Astrocyte of the cerebellum (primary cell): ENCODE measurements at regions not wholly inside any gene's neighbourhood (a gene's known extent, or its start where the extent isn't known, plus 50 kb on each side); places are given as distances from the start of the nearest gene placed in this dataset.

ENCODE experiments used
- DNase-seq: peaks from one replicate; pipeline ENCODE4 v3.0.0-alpha.2; 2011; ENCODE audit warnings: low read depth
- H3K4me3 ChIP-seq: 2 replicates; pipeline ENCODE4 v1.5.1; 2011; ENCODE audit warnings: mild to moderate bottlenecking, low read depth, low read length, moderate library complexity
- in situ Hi-C: cut with HindIII; loops from 2 replicates; pipeline ENCODE4 v1.10.0; 2017; ENCODE audit warnings: low sequenced_read_pairs
- TF ChIP-seq, protein P1 (sequence below): IDR thresholded peaks from 2 replicates; pipeline ENCODE4 v1.5.1; 2012; ENCODE audit warnings: low read length, low read depth, moderate library complexity, mild to moderate bottlenecking; ENCODE audit errors: missing control alignments

- no peak for DNase-seq
- TF ChIP-seq, protein P1, sequence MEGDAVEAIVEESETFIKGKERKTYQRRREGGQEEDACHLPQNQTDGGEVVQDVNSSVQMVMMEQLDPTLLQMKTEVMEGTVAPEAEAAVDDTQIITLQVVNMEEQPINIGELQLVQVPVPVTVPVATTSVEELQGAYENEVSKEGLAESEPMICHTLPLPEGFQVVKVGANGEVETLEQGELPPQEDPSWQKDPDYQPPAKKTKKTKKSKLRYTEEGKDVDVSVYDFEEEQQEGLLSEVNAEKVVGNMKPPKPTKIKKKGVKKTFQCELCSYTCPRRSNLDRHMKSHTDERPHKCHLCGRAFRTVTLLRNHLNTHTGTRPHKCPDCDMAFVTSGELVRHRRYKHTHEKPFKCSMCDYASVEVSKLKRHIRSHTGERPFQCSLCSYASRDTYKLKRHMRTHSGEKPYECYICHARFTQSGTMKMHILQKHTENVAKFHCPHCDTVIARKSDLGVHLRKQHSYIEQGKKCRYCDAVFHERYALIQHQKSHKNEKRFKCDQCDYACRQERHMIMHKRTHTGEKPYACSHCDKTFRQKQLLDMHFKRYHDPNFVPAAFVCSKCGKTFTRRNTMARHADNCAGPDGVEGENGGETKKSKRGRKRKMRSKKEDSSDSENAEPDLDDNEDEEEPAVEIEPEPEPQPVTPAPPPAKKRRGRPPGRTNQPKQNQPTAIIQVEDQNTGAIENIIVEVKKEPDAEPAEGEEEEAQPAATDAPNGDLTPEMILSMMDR: no peak
- no peak overlapping the region for H3K4me3 ChIP-seq
- in situ Hi-C loops: no loop called here
These were observed 254.9 kb upstream of the NPY start for GRCh38 chr7:24029068-24029467.

DNA sequence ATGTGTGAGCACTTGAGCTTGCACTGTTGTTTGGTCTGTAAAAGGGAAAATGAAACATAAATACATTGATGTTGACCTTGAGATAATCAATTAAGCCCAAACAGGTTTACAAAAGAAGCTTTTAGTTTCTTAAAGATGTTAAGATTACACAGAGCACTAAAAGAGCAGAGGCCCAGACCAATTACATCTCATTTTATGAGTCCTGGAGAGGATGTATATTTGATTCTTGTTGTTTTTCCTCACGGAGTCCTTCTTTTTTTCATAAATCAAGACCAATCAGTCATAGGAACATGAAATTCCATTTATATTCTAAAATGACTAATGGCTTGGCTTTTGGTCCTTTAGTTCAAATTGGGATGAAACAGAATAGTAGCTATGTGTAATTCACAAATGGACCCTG is 249.7 kb upstream of the NPY start:
- in situ Hi-C loops: no loop called here
- no peak overlapping the region for H3K4me3 ChIP-seq
- TF ChIP-seq, protein P1: no peak
- no peak for DNase-seq

DNA sequence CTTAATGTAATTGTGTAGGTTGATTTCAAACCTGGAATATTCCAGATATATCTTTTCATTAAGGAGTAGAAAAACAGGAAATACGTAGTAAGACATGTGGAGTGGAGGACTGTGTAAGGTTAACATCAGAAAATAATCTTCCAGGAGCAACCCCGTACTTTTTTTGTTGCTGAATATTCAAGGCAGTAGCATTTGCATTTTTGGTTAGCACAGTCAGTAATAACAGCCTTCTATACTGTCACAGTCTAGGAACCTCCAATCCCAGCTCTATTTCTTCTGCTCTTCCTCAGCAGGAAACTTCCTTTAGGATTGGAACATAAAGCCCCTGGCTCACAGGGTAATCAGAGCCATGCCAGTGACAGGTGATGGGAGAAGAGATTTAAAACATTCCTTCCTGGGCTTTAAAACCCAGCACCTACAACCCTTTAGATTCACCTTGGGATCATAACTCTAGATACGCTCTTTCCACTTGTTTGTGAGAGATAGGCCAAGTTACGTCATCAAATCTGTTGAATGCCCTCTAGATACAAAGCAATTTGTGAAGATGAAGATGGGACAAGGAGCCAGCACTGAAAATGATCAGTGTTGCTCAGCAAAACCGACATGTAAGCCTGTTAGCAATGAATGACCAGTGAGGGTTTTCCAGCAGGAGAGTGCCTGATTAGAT is 248.5 kb upstream of the NPY start:
- TF ChIP-seq, protein P1: no peak
- in situ Hi-C loops: no loop called here
- DNase-seq: no peak
- no peak overlapping the region for H3K4me3 ChIP-seq

DNA sequence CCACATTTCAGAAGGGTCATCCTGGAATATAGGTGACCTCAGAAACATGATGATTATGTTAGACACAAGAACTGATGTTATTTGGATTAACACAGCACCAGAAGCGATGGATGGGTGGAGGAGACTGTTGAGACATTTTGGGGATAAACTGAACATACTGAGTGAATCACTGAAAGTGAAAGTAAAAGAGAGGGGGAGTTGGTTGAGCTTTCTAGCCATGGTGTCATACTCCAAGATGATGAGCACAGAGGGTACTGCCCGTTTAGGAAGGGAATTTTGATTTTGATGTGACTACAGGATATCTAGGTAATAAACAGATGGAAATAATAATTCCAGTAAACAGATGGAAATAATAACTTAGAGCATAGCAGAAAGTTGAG is 248.0 kb upstream of the NPY start:
- in situ Hi-C loops: no loop called here
- TF ChIP-seq, protein P1: no peak
- no peak for DNase-seq
- no peak overlapping the region for H3K4me3 ChIP-seq

DNA sequence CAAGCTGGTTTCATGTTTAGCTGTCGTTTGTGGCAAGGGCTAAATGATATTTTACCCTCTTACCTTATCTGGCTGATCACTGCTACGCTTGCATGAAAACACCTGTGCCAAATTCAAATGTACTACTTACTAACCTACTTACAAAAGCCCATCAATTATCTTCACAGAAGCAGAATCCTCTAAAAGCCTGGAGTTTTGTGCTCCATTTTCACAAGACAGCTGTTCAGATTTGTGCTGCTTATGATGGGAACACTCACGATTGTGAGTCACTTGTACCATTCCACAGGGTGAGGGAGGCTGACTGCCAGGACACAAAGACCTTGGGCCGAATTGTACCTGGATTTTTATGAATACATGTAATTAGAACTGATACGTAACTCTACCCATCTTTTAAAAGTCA is 245.0 kb upstream of the NPY start:
- H3K4me3 ChIP-seq: no peak overlapping the region
- TF ChIP-seq, protein P1: no peak
- in situ Hi-C loops: no loop called here
- no peak for DNase-seq

DNA sequence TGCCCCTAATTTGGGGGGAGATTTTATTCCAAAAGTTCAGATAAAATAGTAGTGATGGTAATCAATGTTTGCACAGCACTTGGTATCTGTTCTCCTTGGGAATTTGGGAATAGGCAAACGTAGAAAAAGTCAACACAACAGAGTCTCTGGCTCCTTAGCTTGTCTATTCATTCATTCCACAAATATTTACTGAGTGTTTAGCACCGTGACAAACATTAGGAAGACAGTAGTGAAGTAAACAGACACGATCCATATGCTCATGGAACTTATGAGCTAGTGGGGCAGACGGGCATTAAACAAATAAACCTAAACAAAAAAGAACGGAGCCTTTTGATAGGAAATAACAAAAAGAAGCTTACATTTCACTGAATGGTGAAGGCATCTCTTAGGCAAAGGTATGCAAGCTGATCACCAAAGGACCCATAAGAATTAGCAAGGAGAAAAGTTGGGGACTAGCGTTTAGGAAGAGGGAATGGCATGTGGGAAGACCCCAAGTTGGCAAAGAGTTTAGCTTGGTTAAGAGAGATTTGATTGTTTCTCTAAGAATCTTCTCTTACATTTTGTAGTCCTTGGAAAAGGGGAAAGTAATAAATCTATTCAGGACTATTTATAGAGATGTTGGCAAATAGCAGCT is 243.9 kb upstream of the NPY start:
- no peak for DNase-seq
- TF ChIP-seq, protein P1: no peak
- in situ Hi-C loops: no loop called here

More for the DNA sequence above, 243.9 kb upstream of the NPY start:
- no peak overlapping the region for H3K4me3 ChIP-seq
